Liver (tissue), 8 donors: ENCODE measurements at regions not wholly inside any gene's neighbourhood (a gene's known extent, or its start where the extent isn't known, plus 50 kb on each side); places are given as distances from the start of the nearest gene placed in this dataset.
"Not testable (repeated sequence)": the region's sequence is repeated elsewhere in the genome, so short reads cannot be mapped to it uniquely, and the experiment has no call there.

ENCODE experiments used
- DNase-seq: peaks from one replicate; pipeline ENCODE4 v3.0.0-alpha.2; 2017; ENCODE audit warnings: low spot score
- H3K27ac ChIP-seq, 2 donors: one replicate each; pipeline ENCODE4 v1.7.0; 2013; ENCODE audit warnings: inconsistent platforms in 2 of 2, low read length in 2 of 2, control low read depth in 1 of 2, low read depth in 1 of 2, mild to moderate bottlenecking in 1 of 2
- H3K27me3 ChIP-seq, 4 donors: one replicate each; pipeline versions ENCODE4 v1.6.1 to v1.7.0; 2013; ENCODE audit warnings: low read length in 3 of 4, inconsistent platforms in 1 of 4, mild to moderate bottlenecking in 1 of 4, moderate library complexity in 1 of 4; ENCODE audit not compliant: control insufficient read depth in 4 of 4, insufficient read depth in 4 of 4
- H3K36me3 ChIP-seq, 4 donors: one replicate each; pipeline versions ENCODE4 v1.6.1 to v1.7.0; 2013; ENCODE audit warnings: low read length in 3 of 4, mild to moderate bottlenecking in 3 of 4, low read depth in 1 of 4, moderate library complexity in 1 of 4; ENCODE audit not compliant: control insufficient read depth in 4 of 4, insufficient read depth in 3 of 4
- H3K4me1 ChIP-seq, 4 donors: one replicate each; pipeline versions ENCODE4 v1.6.1 to v1.7.0; 2013; ENCODE audit warnings: low read length in 3 of 4, mild to moderate bottlenecking in 3 of 4, moderate library complexity in 1 of 4; ENCODE audit not compliant: control insufficient read depth in 4 of 4, insufficient read depth in 4 of 4
- H3K4me3 ChIP-seq, 3 donors: one replicate each; pipeline versions ENCODE4 v1.6.1 to v1.7.0; 2013; ENCODE audit warnings: low read length in 3 of 3, control low read depth in 1 of 3, low read depth in 1 of 3, mild to moderate bottlenecking in 1 of 3
- H3K9ac ChIP-seq, 2 donors: one replicate each; pipeline ENCODE4 v1.7.0; 2013; ENCODE audit warnings: low read length in 2 of 2, mild to moderate bottlenecking in 2 of 2, moderate library complexity in 2 of 2, control low read depth in 1 of 2, low read depth in 1 of 2
- H3K9me3 ChIP-seq, 4 donors: one replicate each; pipeline versions ENCODE4 v1.6.1 to v1.7.0; 2013; ENCODE audit warnings: low read length in 3 of 4; ENCODE audit not compliant: control insufficient read depth in 4 of 4
- CTCF ChIP-seq: fragments of 150-350 bp; IDR thresholded peaks from 2 replicates; pipeline ENCODE4 v1.5.1; 2017; ENCODE audit warnings: improper control_type of control experiment, low read depth, low read length; ENCODE audit not compliant: missing input control
- FOXA2 ChIP-seq: IDR thresholded peaks from 2 replicates; pipeline ENCODE4 v1.6.1; 2016; ENCODE audit warnings: antibody characterized with exemption
- GABPA ChIP-seq, 2 donors: IDR thresholded peaks in 1 of 2; conservative IDR thresholded peaks in 1 of 2; 2 replicates each; pipeline ENCODE4 v1.6.1; 2016; ENCODE audit warnings: antibody characterized with exemption in 2 of 2, mild to moderate bottlenecking in 1 of 2, moderate library complexity in 1 of 2
- HNF4A ChIP-seq, 2 donors: conservative IDR thresholded peaks; 2 replicates each; pipeline ENCODE4 v1.6.1; 2016; ENCODE audit warnings: antibody characterized with exemption in 2 of 2, mild to moderate bottlenecking in 2 of 2
- HNF4G ChIP-seq: IDR thresholded peaks from 2 replicates; pipeline ENCODE4 v1.6.1; 2016; ENCODE audit warnings: antibody characterized with exemption
- JUND ChIP-seq, 2 donors: IDR thresholded peaks; 2 replicates each; pipeline ENCODE4 v1.6.1; 2016; ENCODE audit warnings: antibody characterized with exemption in 2 of 2
- NR2F2 ChIP-seq: IDR thresholded peaks from 2 replicates; pipeline ENCODE4 v1.6.1; 2016; ENCODE audit warnings: antibody characterized with exemption
- RXRA ChIP-seq, 2 donors: IDR thresholded peaks; 2 replicates each; pipeline ENCODE4 v1.6.1; 2017 to 2018; ENCODE audit warnings: antibody characterized with exemption in 2 of 2, mild to moderate bottlenecking in 1 of 2
- TAF1 ChIP-seq: conservative IDR thresholded peaks from 2 replicates; pipeline ENCODE4 v1.6.1; 2016; ENCODE audit warnings: antibody characterized with exemption, mild to moderate bottlenecking
- ZBTB33 ChIP-seq: IDR thresholded peaks from 2 replicates; pipeline ENCODE4 v1.6.1; 2016; ENCODE audit warnings: antibody characterized with exemption
- WGBS: extraction: QIAGEN DNeasy Blood & Tissue Kit; methylation state at CpG from one replicate; pipeline ENCODE4 v1.1.7; 2013; 5-methylcytosine and 5-hydroxymethylcytosine counted together
- donor health status: healthy.
- donor health status: healthy.
- donor health status: healthy.
- donor health status: healthy.
- donor health status: healthy.

- H3K4me3 ChIP-seq: no peak overlapping the region
- no peaks in the 10 kb centered on the region for H3K27me3 ChIP-seq
- no peaks in the 10 kb centered on the region for H3K9me3 ChIP-seq
- H3K27ac ChIP-seq: no peak overlapping the region
- H3K36me3 ChIP-seq: no peaks in the 10 kb centered on the region
- TF ChIP-seq TAF1 (no peak), FOXA2 (no peak), NR2F2 (no peak), RXRA (IDR thresholded peaks at IDR 0.05) (no peak), JUND (IDR thresholded peaks at IDR 0.05) (no peak)
- H3K9ac ChIP-seq: no peak overlapping the region
- H3K4me1 ChIP-seq: no peaks in the 10 kb centered on the region
- no peak for DNase-seq
- WGBS: 64% methylated on average over 8 of the region's 8 CpGs
Observed at GRCh38 chr2:172260336-172260735, 157.6 kb upstream of the DLX2 start.

- no peaks in the 10 kb centered on the region for H3K27me3 ChIP-seq
- H3K4me3 ChIP-seq: no peak overlapping the region
- no peak for DNase-seq
- H3K36me3 ChIP-seq: no peaks in the 10 kb centered on the region
- no peaks in the 10 kb centered on the region for H3K9me3 ChIP-seq
- H3K27ac ChIP-seq: no peak overlapping the region
- H3K9ac ChIP-seq: no peak overlapping the region
- H3K4me1 ChIP-seq: no peaks in the 10 kb centered on the region
- TF ChIP-seq GABPA (IDR thresholded peaks at IDR 0.05 in 1 of 2, conservative IDR thresholded peaks at IDR 0.05 in 1 of 2) (no peak), HNF4G (no peak)
- 82% methylated on average over 1 of the region's 1 CpG for WGBS
Observed at GRCh38 chr2:172261292-172261691, 158.6 kb upstream of the DLX2 start.

GRCh38 chr2:172262486-172262885 lies 159.8 kb upstream of the DLX2 start:
- no peak overlapping the region for H3K9ac ChIP-seq
- no peak for DNase-seq
- H3K36me3 ChIP-seq: no peaks in the 10 kb centered on the region
- TF ChIP-seq CTCF (no peak), ZBTB33 (no peak), HNF4A (conservative IDR thresholded peaks at IDR 0.05) (no peak), HNF4G (no peak), GABPA (IDR thresholded peaks at IDR 0.05 in 1 of 2, conservative IDR thresholded peaks at IDR 0.05 in 1 of 2) (no peak), NR2F2 (no peak)
- no peaks in the 10 kb centered on the region for H3K9me3 ChIP-seq
- 95% methylated on average over 2 of the region's 2 CpGs for WGBS
- no peaks in the 10 kb centered on the region for H3K27me3 ChIP-seq
- no peaks in the 10 kb centered on the region for H3K4me1 ChIP-seq
- H3K4me3 ChIP-seq: no peak overlapping the region
- no peak overlapping the region for H3K27ac ChIP-seq

- not testable (repeated sequence) for DNase-seq, H3K36me3 ChIP-seq, H3K4me3 ChIP-seq, H3K9me3 ChIP-seq, H3K9ac ChIP-seq, H3K27ac ChIP-seq, H3K4me1 ChIP-seq, H3K27me3 ChIP-seq
- WGBS: 91% methylated on average over 2 of the region's 2 CpGs
Observed at GRCh38 chr2:172264820-172265219, 162.1 kb upstream of the DLX2 start.

- H3K27ac ChIP-seq, H3K9ac ChIP-seq, H3K36me3 ChIP-seq, H3K4me3 ChIP-seq, H3K9me3 ChIP-seq, H3K27me3 ChIP-seq, H3K4me1 ChIP-seq, DNase-seq: not testable (repeated sequence)
- 80% methylated on average over 7 of the region's 7 CpGs for WGBS
Observed at GRCh38 chr2:172269507-172270244, 157.7 kb upstream of the ITGA6 start.
